IMR-90 (cell line): ENCODE measurements at regions not wholly inside any gene's neighbourhood (a gene's known extent, or its start where the extent isn't known, plus 50 kb on each side); places are given as distances from the start of the nearest gene placed in this dataset.

Experiments
- CEBPB ChIP-seq: IDR thresholded peaks from 2 replicates; pipeline ENCODE4 v1.6.1; 2012; ENCODE audit warnings: low read depth, low read length, improper control_type of control experiment
- CTCF ChIP-seq: conservative IDR thresholded peaks from 2 replicates; pipeline ENCODE4 v1.5.1; 2012; ENCODE audit warnings: mild to moderate bottlenecking, low read depth, low read length, improper control_type of control experiment
- MAZ ChIP-seq: IDR thresholded peaks from 2 replicates; pipeline ENCODE4 v1.6.1; 2012; ENCODE audit warnings: low read depth, mild to moderate bottlenecking, low read length, improper control_type of control experiment, moderate library complexity, borderline replicate concordance

GRCh38 chr7:4338556-4338955, 343.5 kb upstream of the FOXK1 start:
- TF ChIP-seq CTCF (no peak), CEBPB (no peak), MAZ (no peak)
